WTC11 (cell line): ENCODE measurements at regions not wholly inside any gene's neighbourhood (a gene's known extent, or its start where the extent isn't known, plus 50 kb on each side); places are given as distances from the start of the nearest gene placed in this dataset.

Experiments used
- ATAC-seq: fragments of 200-7000 bp; cut with Tn5 transposase; 2 replicates; pipeline ENCODE4 v1.10.0; 2021; ENCODE audit warnings: mild to moderate bottlenecking, moderate library complexity
- CTCF ChIA-PET: fragments of 300-600 bp; sonication (Branson Sonifier 250); formaldehyde crosslinking; loops from one replicate; lab custom pipeline; 2021; ENCODE audit warnings: antibody characterized with exemption; lab: Charles Lee
- POLR2A ChIA-PET: fragments of 350-600 bp; sonication (Branson Sonifier 250); formaldehyde crosslinking; loops from one replicate; lab custom pipeline; 2021; ENCODE audit warnings: antibody characterized with exemption; lab: Charles Lee
- DNase-seq: peaks from one replicate; pipeline ENCODE4 v3.0.0; 2021; ENCODE audit warnings: low spot score
- H3K27ac Mint-ChIP-seq: 2 replicates; pipeline ENCODE4 v1.8.0; 2021; ENCODE audit warnings: mixed read lengths
- H3K27me3 Mint-ChIP-seq: 2 replicates; pipeline ENCODE4 v1.8.0; 2021; ENCODE audit warnings: low read depth, mild to moderate bottlenecking, moderate library complexity, mixed read lengths
- H3K36me3 Mint-ChIP-seq: 2 replicates; pipeline ENCODE4 v1.8.0; 2021; ENCODE audit warnings: mixed read lengths
- H3K4me1 Mint-ChIP-seq: 2 replicates; pipeline ENCODE4 v1.8.0; 2022; ENCODE audit warnings: mixed read lengths
- H3K4me3 Mint-ChIP-seq: 2 replicates; pipeline ENCODE4 v1.8.0; 2021; ENCODE audit warnings: mild to moderate bottlenecking, moderate library complexity, mixed read lengths
- H3K9me3 Mint-ChIP-seq: 2 replicates; pipeline ENCODE4 v1.8.0; 2021; ENCODE audit warnings: mixed read lengths
- ATF1 ChIP-seq: sonication (generic); formaldehyde crosslinking; IDR thresholded peaks from 2 replicates; pipeline ENCODE4 v1.8.1; 2023; ENCODE audit warnings: mild to moderate bottlenecking, moderate library complexity, missing genetic modification reagents
- CREB1 ChIP-seq: sonication (generic); formaldehyde crosslinking; IDR thresholded peaks from 2 replicates; pipeline ENCODE4 v1.8.0; 2023; ENCODE audit warnings: mild to moderate bottlenecking, missing genetic modification reagents
- E2F4 ChIP-seq: sonication (generic); formaldehyde crosslinking; IDR thresholded peaks from 2 replicates; pipeline ENCODE4 v1.8.1; 2022; ENCODE audit warnings: low read depth, mild to moderate bottlenecking, moderate library complexity, missing genetic modification reagents, borderline replicate concordance
- EMX1 ChIP-seq: fragments of 250-450 bp; sonication (Bioruptor Pico); IDR thresholded peaks from 2 replicates; pipeline ENCODE4 v1.8.0; 2021; ENCODE audit warnings: mild to moderate bottlenecking
- ERG ChIP-seq: fragments of 250-450 bp; sonication (Bioruptor Pico); IDR thresholded peaks from 2 replicates; pipeline ENCODE4 v1.8.0; 2021; ENCODE audit warnings: mild to moderate bottlenecking
- GTF2I ChIP-seq: fragments of 250-450 bp; sonication (Bioruptor Pico); conservative IDR thresholded peaks from 2 replicates; pipeline ENCODE4 v1.4.0; 2021; ENCODE audit warnings: mild to moderate bottlenecking
- HMGA2 ChIP-seq: fragments of 250-450 bp; sonication (Bioruptor Pico); IDR thresholded peaks from 2 replicates; pipeline ENCODE4 v1.4.0; 2021; ENCODE audit warnings: mild to moderate bottlenecking, moderate library complexity
- KAT7 ChIP-seq: sonication (generic); formaldehyde crosslinking; IDR thresholded peaks from 2 replicates; pipeline ENCODE4 v1.8.1; 2023; ENCODE audit warnings: missing genetic modification reagents, mild to moderate bottlenecking, borderline replicate concordance
- MYBL2 ChIP-seq: sonication (generic); formaldehyde crosslinking; IDR thresholded peaks from 2 replicates; pipeline ENCODE4 v1.8.1; 2023; ENCODE audit warnings: mild to moderate bottlenecking, moderate library complexity, missing genetic modification reagents
- NFATC4 ChIP-seq: fragments of 250-450 bp; sonication (Bioruptor Pico); IDR thresholded peaks from 2 replicates; pipeline ENCODE4 v1.9.0; 2021; ENCODE audit warnings: mild to moderate bottlenecking
- NR1H2 ChIP-seq: sonication (generic); formaldehyde crosslinking; IDR thresholded peaks from 2 replicates; pipeline ENCODE4 v1.9.0; 2021; ENCODE audit warnings: mild to moderate bottlenecking, moderate library complexity, missing genetic modification reagents
- NR2C2 ChIP-seq: sonication (generic); formaldehyde crosslinking; IDR thresholded peaks from 2 replicates; pipeline ENCODE4 v1.8.0; 2022; ENCODE audit warnings: mild to moderate bottlenecking, missing genetic modification reagents
- PREB ChIP-seq: sonication (generic); formaldehyde crosslinking; IDR thresholded peaks from 2 replicates; pipeline ENCODE4 v1.8.1; 2022; ENCODE audit warnings: mild to moderate bottlenecking, missing genetic modification reagents, moderate library complexity, borderline replicate concordance
- ZBTB21 ChIP-seq: sonication (generic); formaldehyde crosslinking; IDR thresholded peaks from 2 replicates; pipeline ENCODE4 v1.8.1; 2023; ENCODE audit warnings: mild to moderate bottlenecking, missing genetic modification reagents, borderline replicate concordance
- ZNF396 ChIP-seq: fragments of 250-450 bp; sonication (Bioruptor Pico); IDR thresholded peaks from 2 replicates; pipeline ENCODE4 v1.8.0; 2021; ENCODE audit warnings: mild to moderate bottlenecking, moderate library complexity, borderline replicate concordance
- ZNF416 ChIP-seq: fragments of 250-450 bp; sonication (Bioruptor Pico); IDR thresholded peaks from 2 replicates; pipeline ENCODE4 v1.9.0; 2021; ENCODE audit warnings: mild to moderate bottlenecking, inconsistent platforms
- ZNF532 ChIP-seq: fragments of 250-450 bp; sonication (Bioruptor Pico); IDR thresholded peaks from 2 replicates; pipeline ENCODE4 v1.9.0; 2021; ENCODE audit warnings: mild to moderate bottlenecking, borderline replicate concordance
- ZNF671 ChIP-seq: fragments of 250-450 bp; sonication (Bioruptor Pico); IDR thresholded peaks from 2 replicates; pipeline ENCODE4 v1.8.0; 2021; ENCODE audit warnings: mild to moderate bottlenecking
- ZSCAN18 ChIP-seq: fragments of 250-450 bp; sonication (Bioruptor Pico); IDR thresholded peaks from 2 replicates; pipeline ENCODE4 v2.1.2; 2022; ENCODE audit warnings: mild to moderate bottlenecking, moderate library complexity

- no peak for TF ChIP-seq MYBL2 (CRISPR knock-in tag)
- no peak for TF ChIP-seq NFATC4 (CRISPR knock-in tag)
- no peak for TF ChIP-seq HMGA2 (CRISPR knock-in tag)
- TF ChIP-seq ATF1 (CRISPR knock-in tag): no peak
- TF ChIP-seq NR2C2 (CRISPR knock-in tag): no peak
- TF ChIP-seq KAT7 (CRISPR knock-in tag): no peak
- TF ChIP-seq NR1H2 (CRISPR knock-in tag): no peak
- no peak for TF ChIP-seq PREB
- TF ChIP-seq ZNF416 (CRISPR knock-in tag): no peak
- no peak for TF ChIP-seq ZBTB21
- no peak for TF ChIP-seq E2F4 (CRISPR knock-in tag)
- no peak for TF ChIP-seq CREB1 (CRISPR knock-in tag)
- no peak for TF ChIP-seq EMX1 (CRISPR knock-in tag)
- no peak for TF ChIP-seq ZSCAN18 (CRISPR knock-in tag)
- no peak for TF ChIP-seq ZNF396
- TF ChIP-seq GTF2I: no peak
- no peak for TF ChIP-seq ZNF671
- TF ChIP-seq ERG (CRISPR knock-in tag): no peak
- no peak for TF ChIP-seq ZNF532 (CRISPR knock-in tag)
- Mint-ChIP-seq H3K27ac (no peak overlapping the region), H3K4me1 (no peaks in the 10 kb centered on the region), H3K4me3 (no peak overlapping the region), H3K27me3 (no peaks in the 10 kb centered on the region), H3K36me3 (peaks cover 48% of the 10 kb centered on the region), H3K9me3 (no peaks in the 10 kb centered on the region)
- ATAC-seq (no peak), DNase-seq (no peak)
- ChIA-PET POLR2A (no interaction called here), CTCF (no interaction called here)
Measured at GRCh38 chr14:101031721-101032120, 128.2 kb upstream of the RTL1 start.

- ATAC-seq (no peak), DNase-seq (no peak)
- ChIA-PET CTCF (no interaction called here), POLR2A (no interaction called here)
- no peak overlapping the region for H3K27ac Mint-ChIP-seq
- TF ChIP-seq EMX1 (CRISPR knock-in tag): no peak
- peaks cover 48% of the 10 kb centered on the region for H3K36me3 Mint-ChIP-seq
- H3K9me3 Mint-ChIP-seq: no peaks in the 10 kb centered on the region
- H3K27me3 Mint-ChIP-seq: no peaks in the 10 kb centered on the region
- no peak overlapping the region for H3K4me3 Mint-ChIP-seq
- H3K4me1 Mint-ChIP-seq: no peaks in the 10 kb centered on the region
Measured at GRCh38 chr14:101032433-101032832, 128.9 kb upstream of the RTL1 start.
